Transverse colon (tissue), 4 donors: ENCODE measurements at regions not wholly inside any gene's neighbourhood (a gene's known extent, or its start where the extent isn't known, plus 50 kb on each side); places are given as distances from the start of the nearest gene placed in this dataset.

ENCODE experiments used
- DNase-seq: peaks from one replicate; pipeline ENCODE4 v3.0.0-alpha.2; 2019
- H3K27ac ChIP-seq, 4 donors: fragments of 200-600 bp; sonication (generic); 2 replicates each; pipeline ENCODE4 v1.5.1; 2016 to 2018; ENCODE audit warnings: inconsistent platforms in 4 of 4
- H3K27me3 ChIP-seq: fragments of 200-600 bp; sonication (generic); 2 replicates; pipeline ENCODE4 v1.5.1; 2017; ENCODE audit warnings: inconsistent platforms
- H3K36me3 ChIP-seq, 4 donors: fragments of 200-600 bp; sonication (generic); 2 replicates each; pipeline ENCODE4 v1.5.1; 2017 to 2019; ENCODE audit warnings: inconsistent platforms in 4 of 4
- H3K4me1 ChIP-seq, 4 donors: fragments of 200-600 bp; sonication (generic); 2 replicates each; pipeline ENCODE4 v1.5.1; 2017 to 2020; ENCODE audit warnings: inconsistent platforms in 4 of 4
- H3K4me3 ChIP-seq, 4 donors: fragments of 200-600 bp; sonication (generic); 1 replicate in 1 of 4; 2 replicates in 3 of 4; pipeline versions ENCODE4 v1.5.1 to v1.6.1; 2017 to 2019; ENCODE audit warnings: inconsistent platforms in 4 of 4
- H3K9me3 ChIP-seq, 2 donors: fragments of 200-600 bp; sonication (generic); 2 replicates each; pipeline ENCODE4 v1.5.1; 2017 to 2019; ENCODE audit warnings: inconsistent platforms in 2 of 2
- CTCF ChIP-seq, 5 experiments: fragments of 200-600 bp in 3 of 5; fragments of 450-650 bp in 2 of 5; sonication (generic) in 3 of 5; IDR thresholded peaks; 1 replicate in 2 of 5; 2 replicates in 3 of 5; pipeline ENCODE4 v1.5.1; 2016 to 2017; ENCODE audit warnings: antibody characterized with exemption in 5 of 5, inconsistent platforms in 3 of 5, mild to moderate bottlenecking in 2 of 5, moderate library complexity in 1 of 5
- EP300 ChIP-seq: sonication (generic); formaldehyde crosslinking; IDR thresholded peaks from one replicate; pipeline ENCODE4 v1.6.1; 2017; ENCODE audit warnings: antibody characterized with exemption, low read depth
- POLR2A ChIP-seq: fragments of 450-650 bp; IDR thresholded peaks from one replicate; pipeline ENCODE4 v1.6.1; 2016; ENCODE audit warnings: antibody characterized with exemption, mild to moderate bottlenecking, moderate library complexity
- POLR2AphosphoS5 ChIP-seq, 3 donors: sonication (generic); formaldehyde crosslinking; IDR thresholded peaks; one replicate each; pipeline ENCODE4 v1.6.1; 2016; ENCODE audit warnings: antibody characterized with exemption in 3 of 3
- WGBS, 2 donors: methylation state at CpG; one replicate each; pipeline ENCODE4 v1.1.5; 2018; ENCODE audit warnings: low coverage in 1 of 2; 5-methylcytosine and 5-hydroxymethylcytosine counted together
- in situ Hi-C, 4 donors: fragments of 200-750 bp; cut with MboI; loops; one replicate each; pipeline versions ENCODE4 v1.15.0 to v1.15.1; 2017; ENCODE audit warnings: low sequenced_read_pairs in 3 of 4, low pct_ligation_motif_present in 1 of 4, low pct_unique_long_range_greater_than_20kb in 1 of 4
- intact Hi-C: fragments of 100-400 bp; cut with DNase I; formaldehyde crosslinking; loops from one replicate; pipeline ENCODE4 v1.15.1; 2023; ENCODE audit warnings: low total_unique reads

- no peaks in the 10 kb centered on the region for H3K36me3 ChIP-seq
- intact Hi-C loops: no loop called here
- no peaks in the 10 kb centered on the region for H3K27me3 ChIP-seq
- H3K27ac ChIP-seq: no peak overlapping the region
- WGBS, 2 donors: 82 to 87% methylated on average over 5 to 7 of the region's 7 CpGs
- no peaks in the 10 kb centered on the region for H3K9me3 ChIP-seq
- TF ChIP-seq POLR2A (no peak), POLR2AphosphoS5 (IDR thresholded peaks at IDR 0.05) (no peak), CTCF (IDR thresholded peaks at IDR 0.05) (no peak)
- DNase-seq: no peak
- in situ Hi-C loops: no loop called here
- H3K4me3 ChIP-seq: no peak overlapping the region
- H3K4me1 ChIP-seq: no peaks in the 10 kb centered on the region
Observed at GRCh38 chr1:57901208-57901919, 477.5 kb upstream of the DAB1 start.

- no peak overlapping the region for H3K4me3 ChIP-seq
- no peaks in the 10 kb centered on the region for H3K9me3 ChIP-seq
- DNase-seq: no peak
- 64 to 93% methylated on average over 2 to 7 of the region's 7 CpGs for WGBS, 2 donors
- in situ Hi-C loops: no loop called here
- no peak for TF ChIP-seq POLR2A
- TF ChIP-seq POLR2AphosphoS5 (IDR thresholded peaks at IDR 0.05): no peak
- TF ChIP-seq CTCF (IDR thresholded peaks at IDR 0.05): no peak
- TF ChIP-seq EP300: no peak
- intact Hi-C loops: no loop called here
- H3K4me1 ChIP-seq: no peaks in the 10 kb centered on the region
- H3K27me3 ChIP-seq: no peaks in the 10 kb centered on the region
- no peak overlapping the region for H3K27ac ChIP-seq
- no peaks in the 10 kb centered on the region for H3K36me3 ChIP-seq
Observed at GRCh38 chr1:57898531-57898930, 474.7 kb upstream of the DAB1 start.

GRCh38 chr1:57897581-57897980 is 473.7 kb upstream of the DAB1 start:
- no peaks in the 10 kb centered on the region for H3K27me3 ChIP-seq
- H3K9me3 ChIP-seq: no peaks in the 10 kb centered on the region
- no peak overlapping the region for H3K4me3 ChIP-seq
- H3K4me1 ChIP-seq: no peaks in the 10 kb centered on the region
- DNase-seq: no peak
- WGBS, 2 donors: 63 to 64% methylated on average over 2 to 3 of the region's 3 CpGs
- H3K36me3 ChIP-seq: no peaks in the 10 kb centered on the region
- intact Hi-C loops: no loop called here
- no peak overlapping the region for H3K27ac ChIP-seq
- in situ Hi-C loops: no loop called here
- TF ChIP-seq POLR2AphosphoS5 (IDR thresholded peaks at IDR 0.05) (no peak), CTCF (IDR thresholded peaks at IDR 0.05) (no peak), EP300 (no peak), POLR2A (no peak)

- Histone ChIP-seq H3K36me3 (no peaks in the 10 kb centered on the region), H3K4me3 (no peak overlapping the region), H3K4me1 (no peaks in the 10 kb centered on the region), H3K27ac (no peak overlapping the region), H3K27me3 (no peaks in the 10 kb centered on the region), H3K9me3 (no peaks in the 10 kb centered on the region)
- intact Hi-C loops (no loop called here), in situ Hi-C loops (no loop called here)
- TF ChIP-seq POLR2A: no peak
- no peak for TF ChIP-seq EP300
- no peak for TF ChIP-seq CTCF (IDR thresholded peaks at IDR 0.05)
- TF ChIP-seq POLR2AphosphoS5 (IDR thresholded peaks at IDR 0.05): no peak
- WGBS, 2 donors: 29 to 43% methylated on average over 3 of the region's 3 CpGs
- no peak for DNase-seq
Observed at GRCh38 chr1:57894315-57894714, 470.5 kb upstream of the DAB1 start.
